ENCODE measurements at regions not wholly inside any gene's neighbourhood (a gene's known extent, or its start where the extent isn't known, plus 50 kb on each side); places are given as distances from the start of the nearest gene placed in this dataset.

GRCh38 chr1:34418166-34418565, 241.5 kb downstream of the C1orf94 start:
- no peak for DNase-seq (ENCODE audit: low read depth, low spot score)
- in situ Hi-C loops (cut with HindIII; ENCODE audit: low sequenced_read_pairs) = no loop called here
- TF ChIP-seq CTCF (IDR thresholded peaks at IDR 0.05; ENCODE audit: low read depth, low read length) = no peak
- no peak overlapping the region for H3K4me3 ChIP-seq (ENCODE audit: low read depth, low read length)

GRCh38 chr1:34419663-34420136, 243.0 kb downstream of the C1orf94 start:
- H3K4me3 ChIP-seq (ENCODE audit: low read depth, low read length) = no peak overlapping the region
- DNase-seq (ENCODE audit: low read depth, low spot score) = no peak
- in situ Hi-C loops (cut with HindIII; ENCODE audit: low sequenced_read_pairs) = no loop called here
- no peak for TF ChIP-seq CTCF (IDR thresholded peaks at IDR 0.05; ENCODE audit: low read depth, low read length)

- DNase-seq (ENCODE audit: low read depth, low spot score) = no peak
- TF ChIP-seq CTCF (IDR thresholded peaks at IDR 0.05; ENCODE audit: low read depth, low read length) = no peak
- no peak overlapping the region for H3K4me3 ChIP-seq (ENCODE audit: low read depth, low read length)
- in situ Hi-C loops (cut with HindIII; ENCODE audit: low sequenced_read_pairs) = no loop called here
Observed at GRCh38 chr1:34425046-34425445, 248.3 kb downstream of the C1orf94 start.

GRCh38 chr1:34425785-34426184, 249.1 kb downstream of the C1orf94 start:
- in situ Hi-C loops (cut with HindIII; ENCODE audit: low sequenced_read_pairs) = no loop called here
- no peak for TF ChIP-seq CTCF (IDR thresholded peaks at IDR 0.05; ENCODE audit: low read depth, low read length)
- DNase-seq (ENCODE audit: low read depth, low spot score) = no peak
- no peak overlapping the region for H3K4me3 ChIP-seq (ENCODE audit: low read depth, low read length)

- TF ChIP-seq CTCF (IDR thresholded peaks at IDR 0.05; ENCODE audit: low read depth, low read length) = no peak
- in situ Hi-C loops (cut with HindIII; ENCODE audit: low sequenced_read_pairs) = no loop called here
- no peak overlapping the region for H3K4me3 ChIP-seq (ENCODE audit: low read depth, low read length)
- no peak for DNase-seq (ENCODE audit: low read depth, low spot score)
Observed at GRCh38 chr1:34426325-34426896, 249.7 kb downstream of the C1orf94 start.

GRCh38 chr1:34427170-34427569, 250.5 kb downstream of the C1orf94 start:
- H3K4me3 ChIP-seq (ENCODE audit: low read depth, low read length) = no peak overlapping the region
- in situ Hi-C loops (cut with HindIII; ENCODE audit: low sequenced_read_pairs) = no loop called here
- TF ChIP-seq CTCF (IDR thresholded peaks at IDR 0.05; ENCODE audit: low read depth, low read length) = no peak

More at GRCh38 chr1:34427170-34427569, 250.5 kb downstream of the C1orf94 start:
- DNase-seq (ENCODE audit: low read depth, low spot score) = no peak
